ENCODE measurements at regions not wholly inside any gene's neighbourhood (a gene's known extent, or its start where the extent isn't known, plus 50 kb on each side); places are given as distances from the start of the nearest gene placed in this dataset.

DNA sequence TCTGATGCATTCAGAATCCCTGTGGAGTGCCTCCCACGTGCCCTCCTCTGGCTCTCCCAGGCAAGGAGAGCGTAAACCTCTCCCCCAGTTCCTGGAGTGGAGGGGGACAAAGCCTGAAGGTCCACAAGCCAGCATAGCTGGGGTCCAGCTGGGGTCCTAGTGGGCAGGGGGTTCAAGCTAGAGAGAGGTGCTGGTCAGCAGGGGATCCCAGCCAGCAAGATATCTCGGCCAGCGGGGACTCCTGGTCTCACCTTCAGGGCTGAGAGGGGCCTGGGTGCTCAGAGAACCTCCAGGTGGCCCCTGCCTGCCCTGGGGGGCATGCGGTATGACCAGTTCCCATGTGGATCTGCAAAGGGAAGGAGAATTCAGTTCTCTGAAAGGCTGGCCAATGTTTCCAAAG, 413.7 kb downstream of the TCERG1L start:
- POLR2A ChIA-PET, result no interaction called here
- ATAC-seq, result no peak
- H3K4me2 ChIP-seq, result no peak overlapping the region
- H3K9me3 ChIP-seq, result no peaks in the 10 kb centered on the region
- no peaks in the 10 kb centered on the region for H3K4me1 ChIP-seq
- H3K4me3 ChIP-seq, result no peak overlapping the region
- whole genome bisulfite sequencing (ENCODE audit: missing lambda C conversion rate), result 0% methylated on average over 3 of the region's 5 CpGs
- H3K27ac ChIP-seq, result no peak overlapping the region
- no peak for TF ChIP-seq SREBF2 (IDR thresholded peaks at IDR 0.05)
- TF ChIP-seq MAFK (IDR thresholded peaks at IDR 0.05; ENCODE audit: partially characterized antibody), result no peak
- no peak for TF ChIP-seq CBX2 (IDR thresholded peaks at IDR 0.05; ENCODE audit: borderline replicate concordance, low read depth)
- no peak for TF ChIP-seq GATA3 (IDR thresholded peaks at IDR 0.05; ENCODE audit: borderline replicate concordance)
- TF ChIP-seq HES2 (IDR thresholded peaks at IDR 0.05), result no peak
- TF ChIP-seq, protein P1, sequence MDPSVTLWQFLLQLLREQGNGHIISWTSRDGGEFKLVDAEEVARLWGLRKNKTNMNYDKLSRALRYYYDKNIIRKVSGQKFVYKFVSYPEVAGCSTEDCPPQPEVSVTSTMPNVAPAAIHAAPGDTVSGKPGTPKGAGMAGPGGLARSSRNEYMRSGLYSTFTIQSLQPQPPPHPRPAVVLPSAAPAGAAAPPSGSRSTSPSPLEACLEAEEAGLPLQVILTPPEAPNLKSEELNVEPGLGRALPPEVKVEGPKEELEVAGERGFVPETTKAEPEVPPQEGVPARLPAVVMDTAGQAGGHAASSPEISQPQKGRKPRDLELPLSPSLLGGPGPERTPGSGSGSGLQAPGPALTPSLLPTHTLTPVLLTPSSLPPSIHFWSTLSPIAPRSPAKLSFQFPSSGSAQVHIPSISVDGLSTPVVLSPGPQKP (IDR thresholded peaks at IDR 0.05; ENCODE audit: low read depth, low read length), result no peak
- no peak for TF ChIP-seq KDM5A (IDR thresholded peaks at IDR 0.05)
- CTCF ChIA-PET, result no interaction called here
- no peak for FAIRE-seq
- no peak for DNase-seq (ENCODE audit: low read depth in 1 of 2, low spot score in 1 of 2)

- FAIRE-seq, result no peak
- Histone ChIP-seq H3K4me2 (no peak overlapping the region), H3K9me3 (no peaks in the 10 kb centered on the region), H3K27ac (no peak overlapping the region), H3K4me3 (no peak overlapping the region), H3K4me1 (no peaks in the 10 kb centered on the region)
- DNase-seq (ENCODE audit: low read depth in 1 of 2, low spot score in 1 of 2), result no peak
- CTCF ChIA-PET, result no interaction called here
- no peak for ATAC-seq
- POLR2A ChIA-PET, result no interaction called here
- TF ChIP-seq ATOH8 (CRISPR knock-in tag; IDR thresholded peaks at IDR 0.05; ENCODE audit: low read depth) (no peak), RCOR1 (IDR thresholded peaks at IDR 0.05; ENCODE audit: low read depth, low read length) (no peak), CBX8 (IDR thresholded peaks at IDR 0.05) (no peak), EHMT2 (IDR thresholded peaks at IDR 0.05; ENCODE audit: low read depth) (no peak), HOXA7 (CRISPR knock-in tag; IDR thresholded peaks at IDR 0.05) (no peak), REST (IDR thresholded peaks at IDR 0.05) (no peak), FOSB (CRISPR knock-in tag; IDR thresholded peaks at IDR 0.05) (no peak)
- TF ChIP-seq, protein P2, sequence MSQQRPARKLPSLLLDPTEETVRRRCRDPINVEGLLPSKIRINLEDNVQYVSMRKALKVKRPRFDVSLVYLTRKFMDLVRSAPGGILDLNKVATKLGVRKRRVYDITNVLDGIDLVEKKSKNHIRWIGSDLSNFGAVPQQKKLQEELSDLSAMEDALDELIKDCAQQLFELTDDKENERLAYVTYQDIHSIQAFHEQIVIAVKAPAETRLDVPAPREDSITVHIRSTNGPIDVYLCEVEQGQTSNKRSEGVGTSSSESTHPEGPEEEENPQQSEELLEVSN (IDR thresholded peaks at IDR 0.05; ENCODE audit: borderline replicate concordance, low read depth), result no peak
- WGBS (ENCODE audit: missing lambda C conversion rate), result 9% methylated on average over 3 of the region's 6 CpGs
Measured at GRCh38 chr10:130898381-130898780, 413.1 kb downstream of the TCERG1L start.

DNA sequence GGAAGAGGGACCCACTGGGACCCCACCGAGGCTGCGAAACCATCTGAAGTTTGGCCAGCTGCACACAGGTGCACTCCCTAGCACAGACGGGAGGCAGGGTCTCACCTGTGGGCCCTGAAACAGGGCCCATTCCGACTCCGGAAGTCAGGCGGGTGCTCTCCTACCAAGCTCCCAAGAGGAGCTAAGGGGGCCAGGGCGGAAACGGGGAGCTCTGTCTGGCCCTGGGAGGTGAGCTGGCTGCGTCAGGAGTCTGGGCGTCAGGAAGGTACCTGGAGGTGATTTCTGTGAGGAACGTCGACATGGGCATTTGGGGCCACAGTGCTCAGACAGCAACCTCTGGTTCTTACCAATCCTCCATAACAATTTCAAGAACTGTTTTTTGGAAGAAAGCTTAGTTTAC, 411.7 kb downstream of the TCERG1L start:
- CTCF ChIA-PET, result no interaction called here
- H3K9me3 ChIP-seq, result no peaks in the 10 kb centered on the region
- no peak overlapping the region for H3K4me3 ChIP-seq
- no peak for FAIRE-seq
- no peak overlapping the region for H3K27ac ChIP-seq
- no peaks in the 10 kb centered on the region for H3K4me1 ChIP-seq
- WGBS (ENCODE audit: missing lambda C conversion rate), result 39% methylated on average over 8 of the region's 12 CpGs
- ATAC-seq, result no peak
- POLR2A ChIA-PET, result no interaction called here
- no peak for DNase-seq (ENCODE audit: low read depth in 1 of 2, low spot score in 1 of 2)
- H3K4me2 ChIP-seq, result no peak overlapping the region
- TF ChIP-seq TFCP2L1 (CRISPR knock-in tag; IDR thresholded peaks at IDR 0.05), result no peak
- TF ChIP-seq GATA3 (IDR thresholded peaks at IDR 0.05; ENCODE audit: borderline replicate concordance), result no peak
- no peak for TF ChIP-seq SMC3 (IDR thresholded peaks at IDR 0.05)
- no peak for TF ChIP-seq ZFP36 (IDR thresholded peaks at IDR 0.05; ENCODE audit: borderline replicate concordance, partially characterized antibody)
- TF ChIP-seq CHD4 (IDR thresholded peaks at IDR 0.05; ENCODE audit: borderline replicate concordance), result no peak
- no peak for TF ChIP-seq TP53 (CRISPR knock-in tag; IDR thresholded peaks at IDR 0.05)
- TF ChIP-seq CBX8 (IDR thresholded peaks at IDR 0.05), result no peak
- TF ChIP-seq REST (IDR thresholded peaks at IDR 0.05), result no peak
- TF ChIP-seq HOXB5 (CRISPR knock-in tag; IDR thresholded peaks at IDR 0.05), result no peak
- TF ChIP-seq HOXA7 (CRISPR knock-in tag; IDR thresholded peaks at IDR 0.05), result no peak
- no peak for TF ChIP-seq FOSB (CRISPR knock-in tag; IDR thresholded peaks at IDR 0.05)
- no peak for TF ChIP-seq HOXB13 (CRISPR knock-in tag; IDR thresholded peaks at IDR 0.05; ENCODE audit: low read depth)
- no peak for TF ChIP-seq ATOH8 (CRISPR knock-in tag; IDR thresholded peaks at IDR 0.05; ENCODE audit: low read depth)
- no peak for TF ChIP-seq EP300 (IDR thresholded peaks at IDR 0.05)
- no peak for TF ChIP-seq NR3C1 (IDR thresholded peaks at IDR 0.05)

Measured in A549 (cell line).